Neural progenitor cell (in vitro differentiated cells): ENCODE measurements at regions not wholly inside any gene's neighbourhood (a gene's known extent, or its start where the extent isn't known, plus 50 kb on each side); places are given as distances from the start of the nearest gene placed in this dataset.

Experiments
- DNase-seq: peaks from one replicate; pipeline ENCODE4 v3.0.0-alpha.2; 2016; ENCODE audit warnings: low spot score
- H2AFZ ChIP-seq: fragments of 200-600 bp; sonication (generic); replicated peaks from 2 replicates; pipeline ENCODE4 v1.6.1; 2016; ENCODE audit warnings: antibody characterized with exemption
- H3F3A ChIP-seq: fragments of 200-600 bp; sonication (generic); 2 replicates; pipeline ENCODE4 v1.6.1; 2016; ENCODE audit warnings: antibody characterized with exemption, low read depth
- H3K27ac ChIP-seq: fragments of 200-600 bp; sonication (generic); 2 replicates; pipeline ENCODE4 v1.5.1; 2016; ENCODE audit warnings: mild to moderate bottlenecking
- H3K27me3 ChIP-seq: fragments of 200-600 bp; sonication (generic); 2 replicates; pipeline ENCODE4 v1.6.1; 2016; ENCODE audit warnings: mild to moderate bottlenecking, moderate library complexity
- H3K36me3 ChIP-seq: fragments of 200-600 bp; sonication (generic); 2 replicates; pipeline ENCODE4 v1.5.1; 2016
- H3K4me1 ChIP-seq: fragments of 200-600 bp; sonication (generic); 2 replicates; pipeline ENCODE4 v1.6.1; 2016; ENCODE audit warnings: mixed run types
- H3K4me2 ChIP-seq: fragments of 200-600 bp; sonication (generic); 2 replicates; pipeline ENCODE4 v1.6.1; 2016
- H3K4me3 ChIP-seq: fragments of 200-600 bp; sonication (generic); 2 replicates; pipeline ENCODE4 v1.5.1; 2016
- H3K79me2 ChIP-seq: fragments of 200-600 bp; sonication (generic); 2 replicates; pipeline ENCODE4 v1.6.1; 2016; ENCODE audit warnings: low read depth
- H3K9ac ChIP-seq: fragments of 200-600 bp; sonication (generic); 2 replicates; pipeline ENCODE4 v1.6.1; 2016
- H3K9me3 ChIP-seq: fragments of 200-600 bp; sonication (generic); 2 replicates; pipeline ENCODE4 v1.5.1; 2016; ENCODE audit warnings: low read depth
- H4K20me1 ChIP-seq: fragments of 200-600 bp; sonication (generic); 2 replicates; pipeline ENCODE4 v1.6.1; 2016; ENCODE audit warnings: low read depth
- H3K27ac Mint-ChIP-seq: 3 replicates; pipeline ENCODE4 v1.8.0; 2021; ENCODE audit warnings: mixed read lengths
- H3K27me3 Mint-ChIP-seq: 2 replicates; pipeline ENCODE4 v1.8.0; 2022; ENCODE audit warnings: low read depth, mild to moderate bottlenecking, inconsistent platforms, moderate library complexity, mixed read lengths; ENCODE audit not compliant: insufficient read depth
- H3K36me3 Mint-ChIP-seq: 3 replicates; pipeline ENCODE4 v1.8.0; 2021; ENCODE audit warnings: mixed read lengths
- H3K4me1 Mint-ChIP-seq: 3 replicates; pipeline ENCODE4 v1.8.0; 2021; ENCODE audit warnings: mixed read lengths
- H3K4me3 Mint-ChIP-seq: 3 replicates; pipeline ENCODE4 v1.8.0; 2021; ENCODE audit warnings: mild to moderate bottlenecking, moderate library complexity, mixed read lengths
- H3K9me3 Mint-ChIP-seq: 3 replicates; pipeline ENCODE4 v1.8.0; 2020; ENCODE audit warnings: mixed read lengths
- EZH2 ChIP-seq: fragments of 200-600 bp; sonication (generic); IDR thresholded peaks from 2 replicates; pipeline ENCODE4 v1.6.1; 2017; ENCODE audit warnings: antibody characterized with exemption, mild to moderate bottlenecking, moderate library complexity
- EZH2phosphoT487 ChIP-seq: fragments of 200-600 bp; sonication (generic); IDR thresholded peaks from 2 replicates; pipeline ENCODE4 v1.6.1; 2017; ENCODE audit warnings: antibody characterized with exemption
- TF ChIP-seq, protein P1 (sequence below): fragments of 200-600 bp; sonication (generic); IDR thresholded peaks from 2 replicates; pipeline ENCODE4 v1.5.1; 2017; ENCODE audit warnings: antibody characterized with exemption, mild to moderate bottlenecking

DNA sequence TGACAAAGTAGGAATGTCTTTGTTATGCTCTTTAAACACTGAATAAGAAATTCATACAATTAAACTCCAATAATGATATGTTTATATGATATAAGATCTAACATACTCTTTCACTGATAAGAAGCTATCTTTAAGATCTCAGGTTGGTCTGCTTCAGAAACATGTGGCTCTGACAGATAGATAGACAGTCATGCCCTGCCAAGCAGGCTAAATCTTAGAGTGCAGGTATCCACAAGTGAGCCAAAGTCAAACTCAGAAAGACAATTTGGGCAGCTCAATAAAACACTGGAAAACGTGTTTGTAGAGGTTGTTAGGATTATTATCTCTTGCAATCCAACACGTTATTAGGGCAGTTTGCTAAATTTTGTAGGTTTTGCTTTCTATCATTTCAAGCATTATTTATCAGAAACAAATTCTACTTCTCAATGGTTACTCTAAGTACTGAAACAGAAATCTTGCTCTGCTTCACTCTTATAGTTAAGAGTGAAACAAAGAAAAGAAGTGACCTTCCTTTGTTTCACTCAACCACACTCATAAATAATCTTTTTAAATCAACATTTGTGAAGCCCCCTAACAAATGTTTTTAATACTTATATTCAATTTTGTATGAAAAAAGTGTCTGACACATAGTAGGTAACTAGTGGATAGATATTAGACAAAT lies 1255.6 kb downstream of the DIAPH3 start:
- DNase-seq, result no peak

GRCh38 chr13:58919551-58919950 lies 1244.2 kb downstream of the DIAPH3 start:
- Histone ChIP-seq H3K4me2 (no peak overlapping the region), H3K9me3 (no peaks in the 10 kb centered on the region), H3K4me3 (no peak overlapping the region), H3K4me1 (no peaks in the 10 kb centered on the region), H3K27ac (no peak overlapping the region), H4K20me1 (no peaks in the 10 kb centered on the region), H3K27me3 (no peaks in the 10 kb centered on the region), H2AFZ (no peak overlapping the region), H3K79me2 (no peaks in the 10 kb centered on the region), H3F3A (no peaks in the 10 kb centered on the region), H3K9ac (no peak overlapping the region), H3K36me3 (no peaks in the 10 kb centered on the region)
- H3K9me3 Mint-ChIP-seq, result no peaks in the 10 kb centered on the region
- H3K4me1 Mint-ChIP-seq, result no peaks in the 10 kb centered on the region
- no peak overlapping the region for H3K4me3 Mint-ChIP-seq
- H3K27me3 Mint-ChIP-seq, result no peaks in the 10 kb centered on the region
- no peak for DNase-seq
- H3K27ac Mint-ChIP-seq, result no peak overlapping the region
- no peaks in the 10 kb centered on the region for H3K36me3 Mint-ChIP-seq
- no peak for TF ChIP-seq EZH2
- TF ChIP-seq EZH2phosphoT487, result no peak
- TF ChIP-seq, protein P1, sequence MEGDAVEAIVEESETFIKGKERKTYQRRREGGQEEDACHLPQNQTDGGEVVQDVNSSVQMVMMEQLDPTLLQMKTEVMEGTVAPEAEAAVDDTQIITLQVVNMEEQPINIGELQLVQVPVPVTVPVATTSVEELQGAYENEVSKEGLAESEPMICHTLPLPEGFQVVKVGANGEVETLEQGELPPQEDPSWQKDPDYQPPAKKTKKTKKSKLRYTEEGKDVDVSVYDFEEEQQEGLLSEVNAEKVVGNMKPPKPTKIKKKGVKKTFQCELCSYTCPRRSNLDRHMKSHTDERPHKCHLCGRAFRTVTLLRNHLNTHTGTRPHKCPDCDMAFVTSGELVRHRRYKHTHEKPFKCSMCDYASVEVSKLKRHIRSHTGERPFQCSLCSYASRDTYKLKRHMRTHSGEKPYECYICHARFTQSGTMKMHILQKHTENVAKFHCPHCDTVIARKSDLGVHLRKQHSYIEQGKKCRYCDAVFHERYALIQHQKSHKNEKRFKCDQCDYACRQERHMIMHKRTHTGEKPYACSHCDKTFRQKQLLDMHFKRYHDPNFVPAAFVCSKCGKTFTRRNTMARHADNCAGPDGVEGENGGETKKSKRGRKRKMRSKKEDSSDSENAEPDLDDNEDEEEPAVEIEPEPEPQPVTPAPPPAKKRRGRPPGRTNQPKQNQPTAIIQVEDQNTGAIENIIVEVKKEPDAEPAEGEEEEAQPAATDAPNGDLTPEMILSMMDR, result no peak

More for the DNA sequence above, 1255.6 kb downstream of the DIAPH3 start:
- no peaks in the 10 kb centered on the region for H3K9me3 ChIP-seq
- no peak overlapping the region for H3K4me3 ChIP-seq
- no peak overlapping the region for H3K4me3 Mint-ChIP-seq
- H3K27me3 ChIP-seq, result no peaks in the 10 kb centered on the region
- peaks cover 3% of the 10 kb centered on the region for H3K9me3 Mint-ChIP-seq
- H3K27ac ChIP-seq, result no peak overlapping the region
- no peaks in the 10 kb centered on the region for H3K36me3 Mint-ChIP-seq
- peaks cover 2% of the 10 kb centered on the region for H3K27me3 Mint-ChIP-seq
- H3K36me3 ChIP-seq, result no peaks in the 10 kb centered on the region
- no peaks in the 10 kb centered on the region for H4K20me1 ChIP-seq
- H3K4me2 ChIP-seq, result no peak overlapping the region
- no peak overlapping the region for H3K9ac ChIP-seq
- H2AFZ ChIP-seq, result no peak overlapping the region
- no peaks in the 10 kb centered on the region for H3K4me1 ChIP-seq
- TF ChIP-seq EZH2phosphoT487 (no peak), EZH2 (no peak)
- TF ChIP-seq, protein P1, result no peak
- H3K79me2 ChIP-seq, result no peaks in the 10 kb centered on the region
- H3F3A ChIP-seq, result no peaks in the 10 kb centered on the region
- no peaks in the 10 kb centered on the region for H3K4me1 Mint-ChIP-seq
- H3K27ac Mint-ChIP-seq, result no peak overlapping the region

- H3K36me3 ChIP-seq, result no peaks in the 10 kb centered on the region
- no peak overlapping the region for H3K4me3 Mint-ChIP-seq
- no peaks in the 10 kb centered on the region for H3K4me1 Mint-ChIP-seq
- no peaks in the 10 kb centered on the region for H3K27me3 ChIP-seq
- TF ChIP-seq EZH2phosphoT487 (no peak), EZH2 (no peak)
- TF ChIP-seq, protein P1, result no peak
- H3K27ac ChIP-seq, result no peak overlapping the region
- no peaks in the 10 kb centered on the region for H3K4me1 ChIP-seq
- no peaks in the 10 kb centered on the region for H4K20me1 ChIP-seq
- H3K27me3 Mint-ChIP-seq, result no peaks in the 10 kb centered on the region
- H3K9ac ChIP-seq, result no peak overlapping the region
- no peaks in the 10 kb centered on the region for H3K9me3 Mint-ChIP-seq
- H2AFZ ChIP-seq, result no peak overlapping the region
- no peaks in the 10 kb centered on the region for H3F3A ChIP-seq
- DNase-seq, result no peak
- H3K4me2 ChIP-seq, result no peak overlapping the region
- no peaks in the 10 kb centered on the region for H3K79me2 ChIP-seq
- no peaks in the 10 kb centered on the region for H3K36me3 Mint-ChIP-seq
- H3K4me3 ChIP-seq, result no peak overlapping the region
- no peaks in the 10 kb centered on the region for H3K9me3 ChIP-seq
- H3K27ac Mint-ChIP-seq, result no peak overlapping the region
Observed at GRCh38 chr13:58921129-58921528, 1242.6 kb downstream of the DIAPH3 start.
